WTC11 (cell line): ENCODE measurements at regions not wholly inside any gene's neighbourhood (a gene's known extent, or its start where the extent isn't known, plus 50 kb on each side); places are given as distances from the start of the nearest gene placed in this dataset.

Experiments used
- ATAC-seq: fragments of 200-7000 bp; cut with Tn5 transposase; 2 replicates; pipeline ENCODE4 v1.10.0; 2021; ENCODE audit warnings: mild to moderate bottlenecking, moderate library complexity
- CTCF ChIA-PET: fragments of 300-600 bp; sonication (Branson Sonifier 250); formaldehyde crosslinking; loops from one replicate; lab custom pipeline; 2021; ENCODE audit warnings: antibody characterized with exemption; lab: Charles Lee
- POLR2A ChIA-PET: fragments of 350-600 bp; sonication (Branson Sonifier 250); formaldehyde crosslinking; loops from one replicate; lab custom pipeline; 2021; ENCODE audit warnings: antibody characterized with exemption; lab: Charles Lee
- DNase-seq: peaks from one replicate; pipeline ENCODE4 v3.0.0; 2021; ENCODE audit warnings: low spot score
- H3K27ac Mint-ChIP-seq: 2 replicates; pipeline ENCODE4 v1.8.0; 2021; ENCODE audit warnings: mixed read lengths
- H3K27me3 Mint-ChIP-seq: 2 replicates; pipeline ENCODE4 v1.8.0; 2021; ENCODE audit warnings: low read depth, mild to moderate bottlenecking, moderate library complexity, mixed read lengths
- H3K36me3 Mint-ChIP-seq: 2 replicates; pipeline ENCODE4 v1.8.0; 2021; ENCODE audit warnings: mixed read lengths
- H3K4me1 Mint-ChIP-seq: 2 replicates; pipeline ENCODE4 v1.8.0; 2022; ENCODE audit warnings: mixed read lengths
- H3K4me3 Mint-ChIP-seq: 2 replicates; pipeline ENCODE4 v1.8.0; 2021; ENCODE audit warnings: mild to moderate bottlenecking, moderate library complexity, mixed read lengths
- H3K9me3 Mint-ChIP-seq: 2 replicates; pipeline ENCODE4 v1.8.0; 2021; ENCODE audit warnings: mixed read lengths
- ATF2 ChIP-seq: sonication (generic); formaldehyde crosslinking; IDR thresholded peaks from 2 replicates; pipeline ENCODE4 v1.8.1; 2022; ENCODE audit warnings: low read depth, missing genetic modification reagents, borderline replicate concordance
- CBFB ChIP-seq: sonication (generic); formaldehyde crosslinking; IDR thresholded peaks from 2 replicates; pipeline ENCODE4 v1.8.1; 2022; ENCODE audit warnings: mild to moderate bottlenecking, low read depth, missing genetic modification reagents
- FOXJ3 ChIP-seq: sonication (generic); formaldehyde crosslinking; IDR thresholded peaks from 2 replicates; pipeline ENCODE4 v1.9.0; 2021; ENCODE audit warnings: missing genetic modification reagents, mild to moderate bottlenecking, borderline replicate concordance
- JAZF1 ChIP-seq: fragments of 250-450 bp; sonication (Bioruptor Pico); IDR thresholded peaks from 2 replicates; pipeline ENCODE4 v1.9.0; 2021; ENCODE audit warnings: moderate library complexity, mild to moderate bottlenecking, inconsistent platforms
- MYBL2 ChIP-seq: sonication (generic); formaldehyde crosslinking; IDR thresholded peaks from 2 replicates; pipeline ENCODE4 v1.8.1; 2023; ENCODE audit warnings: mild to moderate bottlenecking, moderate library complexity, missing genetic modification reagents
- NR2C2 ChIP-seq: sonication (generic); formaldehyde crosslinking; IDR thresholded peaks from 2 replicates; pipeline ENCODE4 v1.8.0; 2022; ENCODE audit warnings: mild to moderate bottlenecking, missing genetic modification reagents
- PRDM15 ChIP-seq: sonication (generic); formaldehyde crosslinking; IDR thresholded peaks from 2 replicates; pipeline ENCODE4 v1.8.0; 2022; ENCODE audit warnings: missing genetic modification reagents
- SMAD4 ChIP-seq: sonication (generic); formaldehyde crosslinking; IDR thresholded peaks from 2 replicates; pipeline ENCODE4 v1.8.0; 2022; ENCODE audit warnings: mild to moderate bottlenecking, missing genetic modification reagents
- TEAD4 ChIP-seq: sonication (generic); formaldehyde crosslinking; IDR thresholded peaks from 2 replicates; pipeline ENCODE4 v1.8.0; 2022; ENCODE audit warnings: mild to moderate bottlenecking, missing genetic modification reagents
- ZNF121 ChIP-seq: sonication (generic); formaldehyde crosslinking; IDR thresholded peaks from 2 replicates; pipeline ENCODE4 v1.8.0; 2023; ENCODE audit warnings: missing genetic modification reagents
- ZNF423 ChIP-seq: fragments of 250-450 bp; sonication (Bioruptor Pico); IDR thresholded peaks from 2 replicates; pipeline ENCODE4 v2.1.2; 2022; ENCODE audit warnings: mild to moderate bottlenecking, moderate library complexity
- TF ChIP-seq, protein P1 (sequence below): sonication (generic); formaldehyde crosslinking; IDR thresholded peaks from 2 replicates; pipeline ENCODE4 v1.8.1; 2023; ENCODE audit warnings: mild to moderate bottlenecking, missing genetic modification reagents, moderate library complexity
- TF ChIP-seq, protein P2 (sequence below): sonication (generic); formaldehyde crosslinking; IDR thresholded peaks from 2 replicates; pipeline ENCODE4 v1.8.0; 2023; ENCODE audit warnings: mild to moderate bottlenecking, missing genetic modification reagents
- TF ChIP-seq, protein P3 (sequence below): fragments of 200-600 bp; IDR thresholded peaks from 2 replicates; pipeline ENCODE4 v1.8.0; 2022; ENCODE audit warnings: antibody characterized with exemption
- TF ChIP-seq, protein P4 (sequence below): sonication (generic); formaldehyde crosslinking; IDR thresholded peaks from 2 replicates; pipeline ENCODE4 v1.8.1; 2023; ENCODE audit warnings: mild to moderate bottlenecking, missing genetic modification reagents, moderate library complexity
- TF ChIP-seq, protein P5 (sequence below): sonication (generic); formaldehyde crosslinking; IDR thresholded peaks from 2 replicates; pipeline ENCODE4 v1.8.0; 2023; ENCODE audit warnings: missing genetic modification reagents

- POLR2A ChIA-PET = interaction anchor here (0.6 kb wide), 1 partner anchor 224 kb away, joined by 3 read pairs; no protein-coding TSS in a partner anchor
- no peak overlapping the region for H3K4me3 Mint-ChIP-seq
Measured at GRCh38 chr11:109939166-109939810, 153.9 kb upstream of the ZC3H12C start.

DNA sequence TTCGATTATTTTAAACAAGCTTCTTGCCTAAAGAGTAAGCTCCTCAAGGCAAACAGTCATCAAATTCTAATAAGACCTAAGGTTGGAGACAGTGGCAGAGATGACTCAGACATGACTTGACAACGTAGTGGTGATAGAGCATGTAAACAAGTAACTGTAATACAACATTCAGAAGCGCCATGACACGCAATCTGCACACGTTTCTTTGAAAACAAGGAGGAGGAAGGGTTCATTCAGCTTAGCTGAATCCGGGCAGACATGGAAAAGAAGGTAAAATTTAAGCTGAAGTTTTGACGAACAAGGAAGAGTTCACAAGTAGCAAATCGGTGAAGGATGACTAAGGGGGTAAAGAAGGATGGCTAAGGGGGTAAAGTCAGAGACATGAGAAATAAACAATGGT, 152.4 kb upstream of the ZC3H12C start:
- no peak for DNase-seq
- ATAC-seq = no peak
- CTCF ChIA-PET = interaction anchor here (1.0 to 2.1 kb wide), 3 partner anchors 64 to 88 kb away, joined by 3 to 60 read pairs (median 5); no protein-coding TSS in a partner anchor
- H3K9me3 Mint-ChIP-seq = no peaks in the 10 kb centered on the region
- H3K4me1 Mint-ChIP-seq = no peaks in the 10 kb centered on the region
- H3K36me3 Mint-ChIP-seq = no peaks in the 10 kb centered on the region
- H3K27me3 Mint-ChIP-seq = no peaks in the 10 kb centered on the region
- H3K4me3 Mint-ChIP-seq = no peak overlapping the region
- no peak overlapping the region for H3K27ac Mint-ChIP-seq
- POLR2A ChIA-PET = interaction anchor here (0.6 kb wide), 1 partner anchor 216 kb away, joined by 4 read pairs; no protein-coding TSS in a partner anchor
- TF ChIP-seq, protein P1, sequence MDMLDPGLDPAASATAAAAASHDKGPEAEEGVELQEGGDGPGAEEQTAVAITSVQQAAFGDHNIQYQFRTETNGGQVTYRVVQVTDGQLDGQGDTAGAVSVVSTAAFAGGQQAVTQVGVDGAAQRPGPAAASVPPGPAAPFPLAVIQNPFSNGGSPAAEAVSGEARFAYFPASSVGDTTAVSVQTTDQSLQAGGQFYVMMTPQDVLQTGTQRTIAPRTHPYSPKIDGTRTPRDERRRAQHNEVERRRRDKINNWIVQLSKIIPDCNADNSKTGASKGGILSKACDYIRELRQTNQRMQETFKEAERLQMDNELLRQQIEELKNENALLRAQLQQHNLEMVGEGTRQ = no peak
- TF ChIP-seq, protein P2, sequence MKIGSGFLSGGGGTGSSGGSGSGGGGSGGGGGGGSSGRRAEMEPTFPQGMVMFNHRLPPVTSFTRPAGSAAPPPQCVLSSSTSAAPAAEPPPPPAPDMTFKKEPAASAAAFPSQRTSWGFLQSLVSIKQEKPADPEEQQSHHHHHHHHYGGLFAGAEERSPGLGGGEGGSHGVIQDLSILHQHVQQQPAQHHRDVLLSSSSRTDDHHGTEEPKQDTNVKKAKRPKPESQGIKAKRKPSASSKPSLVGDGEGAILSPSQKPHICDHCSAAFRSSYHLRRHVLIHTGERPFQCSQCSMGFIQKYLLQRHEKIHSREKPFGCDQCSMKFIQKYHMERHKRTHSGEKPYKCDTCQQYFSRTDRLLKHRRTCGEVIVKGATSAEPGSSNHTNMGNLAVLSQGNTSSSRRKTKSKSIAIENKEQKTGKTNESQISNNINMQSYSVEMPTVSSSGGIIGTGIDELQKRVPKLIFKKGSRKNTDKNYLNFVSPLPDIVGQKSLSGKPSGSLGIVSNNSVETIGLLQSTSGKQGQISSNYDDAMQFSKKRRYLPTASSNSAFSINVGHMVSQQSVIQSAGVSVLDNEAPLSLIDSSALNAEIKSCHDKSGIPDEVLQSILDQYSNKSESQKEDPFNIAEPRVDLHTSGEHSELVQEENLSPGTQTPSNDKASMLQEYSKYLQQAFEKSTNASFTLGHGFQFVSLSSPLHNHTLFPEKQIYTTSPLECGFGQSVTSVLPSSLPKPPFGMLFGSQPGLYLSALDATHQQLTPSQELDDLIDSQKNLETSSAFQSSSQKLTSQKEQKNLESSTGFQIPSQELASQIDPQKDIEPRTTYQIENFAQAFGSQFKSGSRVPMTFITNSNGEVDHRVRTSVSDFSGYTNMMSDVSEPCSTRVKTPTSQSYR = no peak
- no peak for TF ChIP-seq JAZF1 (CRISPR knock-in tag)
- TF ChIP-seq, protein P3, sequence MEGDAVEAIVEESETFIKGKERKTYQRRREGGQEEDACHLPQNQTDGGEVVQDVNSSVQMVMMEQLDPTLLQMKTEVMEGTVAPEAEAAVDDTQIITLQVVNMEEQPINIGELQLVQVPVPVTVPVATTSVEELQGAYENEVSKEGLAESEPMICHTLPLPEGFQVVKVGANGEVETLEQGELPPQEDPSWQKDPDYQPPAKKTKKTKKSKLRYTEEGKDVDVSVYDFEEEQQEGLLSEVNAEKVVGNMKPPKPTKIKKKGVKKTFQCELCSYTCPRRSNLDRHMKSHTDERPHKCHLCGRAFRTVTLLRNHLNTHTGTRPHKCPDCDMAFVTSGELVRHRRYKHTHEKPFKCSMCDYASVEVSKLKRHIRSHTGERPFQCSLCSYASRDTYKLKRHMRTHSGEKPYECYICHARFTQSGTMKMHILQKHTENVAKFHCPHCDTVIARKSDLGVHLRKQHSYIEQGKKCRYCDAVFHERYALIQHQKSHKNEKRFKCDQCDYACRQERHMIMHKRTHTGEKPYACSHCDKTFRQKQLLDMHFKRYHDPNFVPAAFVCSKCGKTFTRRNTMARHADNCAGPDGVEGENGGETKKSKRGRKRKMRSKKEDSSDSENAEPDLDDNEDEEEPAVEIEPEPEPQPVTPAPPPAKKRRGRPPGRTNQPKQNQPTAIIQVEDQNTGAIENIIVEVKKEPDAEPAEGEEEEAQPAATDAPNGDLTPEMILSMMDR = no peak
- no peak for TF ChIP-seq PRDM15
- TF ChIP-seq ZNF423 = no peak
- TF ChIP-seq SMAD4 = no peak
- no peak for TF ChIP-seq TEAD4 (CRISPR knock-in tag)
- no peak for TF ChIP-seq CBFB (CRISPR knock-in tag)
- TF ChIP-seq NR2C2 (CRISPR knock-in tag) = no peak
- TF ChIP-seq ZNF121 (CRISPR knock-in tag) = no peak
- no peak for TF ChIP-seq ATF2
- TF ChIP-seq FOXJ3 = no peak
- no peak for TF ChIP-seq MYBL2 (CRISPR knock-in tag)
- TF ChIP-seq, protein P4, sequence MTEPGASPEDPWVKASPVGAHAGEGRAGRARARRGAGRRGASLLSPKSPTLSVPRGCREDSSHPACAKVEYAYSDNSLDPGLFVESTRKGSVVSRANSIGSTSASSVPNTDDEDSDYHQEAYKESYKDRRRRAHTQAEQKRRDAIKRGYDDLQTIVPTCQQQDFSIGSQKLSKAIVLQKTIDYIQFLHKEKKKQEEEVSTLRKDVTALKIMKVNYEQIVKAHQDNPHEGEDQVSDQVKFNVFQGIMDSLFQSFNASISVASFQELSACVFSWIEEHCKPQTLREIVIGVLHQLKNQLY (CRISPR knock-in tag) = no peak

More at GRCh38 chr11:109939166-109939810, 153.9 kb upstream of the ZC3H12C start:
- CTCF ChIA-PET = interaction anchor here (0.6 to 2.1 kb wide), 22 partner anchors 8 to 516 kb away, joined by 3 to 60 read pairs (median 3); no protein-coding TSS in a partner anchor
- ATAC-seq (peak; percentile 90), DNase-seq (no peak)
- H3K9me3 Mint-ChIP-seq = no peaks in the 10 kb centered on the region
- no peak overlapping the region for H3K27ac Mint-ChIP-seq
- H3K4me1 Mint-ChIP-seq = no peaks in the 10 kb centered on the region
- no peaks in the 10 kb centered on the region for H3K27me3 Mint-ChIP-seq
- TF ChIP-seq, protein P3 = peak; percentile 23; the same call in 1 of the 2 replicates
- TF ChIP-seq, protein P5, sequence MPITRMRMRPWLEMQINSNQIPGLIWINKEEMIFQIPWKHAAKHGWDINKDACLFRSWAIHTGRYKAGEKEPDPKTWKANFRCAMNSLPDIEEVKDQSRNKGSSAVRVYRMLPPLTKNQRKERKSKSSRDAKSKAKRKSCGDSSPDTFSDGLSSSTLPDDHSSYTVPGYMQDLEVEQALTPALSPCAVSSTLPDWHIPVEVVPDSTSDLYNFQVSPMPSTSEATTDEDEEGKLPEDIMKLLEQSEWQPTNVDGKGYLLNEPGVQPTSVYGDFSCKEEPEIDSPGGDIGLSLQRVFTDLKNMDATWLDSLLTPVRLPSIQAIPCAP (CRISPR knock-in tag) = no peak
- no peaks in the 10 kb centered on the region for H3K36me3 Mint-ChIP-seq
